Spleen (tissue), 7 donors: ENCODE measurements at regions not wholly inside any gene's neighbourhood (a gene's known extent, or its start where the extent isn't known, plus 50 kb on each side); places are given as distances from the start of the nearest gene placed in this dataset.

Experiments
- POLR2A ChIP-seq, 3 donors: fragments of 450-650 bp; IDR thresholded peaks; one replicate each; pipeline ENCODE4 v1.5.1; 2017; ENCODE audit warnings: antibody characterized with exemption in 3 of 3, mild to moderate bottlenecking in 1 of 3
- TF ChIP-seq, protein P1 (sequence below), 11 experiments: fragments of 200-600 bp in 7 of 11; fragments of 450-650 bp in 4 of 11; sonication (generic) in 4 of 11; IDR thresholded peaks in 8 of 11; conservative IDR thresholded peaks in 3 of 11; 1 replicate in 7 of 11; 2 replicates in 4 of 11; pipeline versions ENCODE4 v1.4.0 to v1.8.0; 2016 to 2021; ENCODE audit warnings: antibody characterized with exemption in 11 of 11, inconsistent platforms in 4 of 11, mild to moderate bottlenecking in 1 of 11
- donor health status: DM: no; HTN: no; CAD: no; lungs with moderate emphysema.
- donor health status: DM: no; HTN: no; CAD: no.
- donor health status: DM: no; HTN: no; CAD: no.

GRCh38 chr14:55874785-55875184 lies 243.4 kb upstream of the PELI2 start:
- TF ChIP-seq, protein P1, sequence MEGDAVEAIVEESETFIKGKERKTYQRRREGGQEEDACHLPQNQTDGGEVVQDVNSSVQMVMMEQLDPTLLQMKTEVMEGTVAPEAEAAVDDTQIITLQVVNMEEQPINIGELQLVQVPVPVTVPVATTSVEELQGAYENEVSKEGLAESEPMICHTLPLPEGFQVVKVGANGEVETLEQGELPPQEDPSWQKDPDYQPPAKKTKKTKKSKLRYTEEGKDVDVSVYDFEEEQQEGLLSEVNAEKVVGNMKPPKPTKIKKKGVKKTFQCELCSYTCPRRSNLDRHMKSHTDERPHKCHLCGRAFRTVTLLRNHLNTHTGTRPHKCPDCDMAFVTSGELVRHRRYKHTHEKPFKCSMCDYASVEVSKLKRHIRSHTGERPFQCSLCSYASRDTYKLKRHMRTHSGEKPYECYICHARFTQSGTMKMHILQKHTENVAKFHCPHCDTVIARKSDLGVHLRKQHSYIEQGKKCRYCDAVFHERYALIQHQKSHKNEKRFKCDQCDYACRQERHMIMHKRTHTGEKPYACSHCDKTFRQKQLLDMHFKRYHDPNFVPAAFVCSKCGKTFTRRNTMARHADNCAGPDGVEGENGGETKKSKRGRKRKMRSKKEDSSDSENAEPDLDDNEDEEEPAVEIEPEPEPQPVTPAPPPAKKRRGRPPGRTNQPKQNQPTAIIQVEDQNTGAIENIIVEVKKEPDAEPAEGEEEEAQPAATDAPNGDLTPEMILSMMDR (IDR thresholded peaks at IDR 0.05 in 8 of 11, conservative IDR thresholded peaks at IDR 0.05 in 3 of 11): no peak
- no peak for TF ChIP-seq POLR2A (IDR thresholded peaks at IDR 0.05)
